ENCODE measurements at regions not wholly inside any gene's neighbourhood (a gene's known extent, or its start where the extent isn't known, plus 50 kb on each side); places are given as distances from the start of the nearest gene placed in this dataset.
A peak's percentile ranks its signal among the peaks of the same experiment; 100 is the strongest.
"Not testable (repeated sequence)": the region's sequence is repeated elsewhere in the genome, so short reads cannot be mapped to it uniquely, and the experiment has no call there.

- Histone ChIP-seq H3K36me3 (ENCODE audit: control insufficient read depth, insufficient read depth, low read length, severe bottlenecking) (no peaks in the 10 kb centered on the region), H3K9ac (ENCODE audit: low read length) (no peak overlapping the region), H3K4me1 (ENCODE audit: control insufficient read depth, insufficient read depth, low read length) (no peaks in the 10 kb centered on the region), H3K9me3 (ENCODE audit: control insufficient read depth, low read length) (no peaks in the 10 kb centered on the region), H3K27me3 (replicated peaks; ENCODE audit: control insufficient read depth, insufficient read depth, low read length) (no peaks in the 10 kb centered on the region), H3K4me3 (ENCODE audit: low read length) (no peak overlapping the region)
- no peak for DNase-seq (ENCODE audit: low read depth)
Measured at GRCh38 chr2:107694667-107695066, 132.0 kb upstream of the RGPD4 start.

GRCh38 chr2:107697385-107697784 is 129.3 kb upstream of the RGPD4 start:
- Histone ChIP-seq H3K4me1 (ENCODE audit: control insufficient read depth, insufficient read depth, low read length) (no peaks in the 10 kb centered on the region), H3K4me3 (ENCODE audit: low read length) (no peak overlapping the region), H3K27me3 (replicated peaks; ENCODE audit: control insufficient read depth, insufficient read depth, low read length) (no peaks in the 10 kb centered on the region), H3K9me3 (ENCODE audit: control insufficient read depth, low read length) (no peaks in the 10 kb centered on the region), H3K9ac (ENCODE audit: low read length) (no peak overlapping the region), H3K36me3 (ENCODE audit: control insufficient read depth, insufficient read depth, low read length, severe bottlenecking) (no peaks in the 10 kb centered on the region)
- DNase-seq (ENCODE audit: low read depth): peak; percentile 53

DNA sequence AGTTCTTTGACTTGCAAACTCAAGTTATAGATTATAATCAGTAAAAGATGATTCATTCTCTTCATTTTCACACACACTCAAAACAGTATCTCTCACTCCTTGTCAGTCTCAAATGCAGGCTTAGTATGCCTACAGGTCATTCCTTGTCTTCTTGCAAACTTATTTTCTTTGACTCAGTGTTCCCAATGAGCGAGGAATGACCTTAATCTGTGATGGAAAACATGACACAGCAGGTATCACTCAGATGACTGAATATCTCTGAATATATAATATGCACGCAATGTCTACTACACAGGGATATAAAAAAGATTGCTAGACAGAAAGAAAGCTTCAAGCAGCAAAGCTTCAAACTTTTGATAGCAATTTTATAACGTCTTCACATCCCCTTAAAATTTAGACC is 127.8 kb upstream of the RGPD4 start:
- H3K9ac ChIP-seq (ENCODE audit: low read length): no peak overlapping the region
- H3K9me3 ChIP-seq (ENCODE audit: control insufficient read depth, low read length): no peaks in the 10 kb centered on the region
- H3K4me3 ChIP-seq (ENCODE audit: low read length): no peak overlapping the region
- no peaks in the 10 kb centered on the region for H3K4me1 ChIP-seq (ENCODE audit: control insufficient read depth, insufficient read depth, low read length)
- DNase-seq (ENCODE audit: low read depth): no peak
- H3K27me3 ChIP-seq (replicated peaks; ENCODE audit: control insufficient read depth, insufficient read depth, low read length): no peaks in the 10 kb centered on the region
- H3K36me3 ChIP-seq (ENCODE audit: control insufficient read depth, insufficient read depth, low read length, severe bottlenecking): no peaks in the 10 kb centered on the region

DNA sequence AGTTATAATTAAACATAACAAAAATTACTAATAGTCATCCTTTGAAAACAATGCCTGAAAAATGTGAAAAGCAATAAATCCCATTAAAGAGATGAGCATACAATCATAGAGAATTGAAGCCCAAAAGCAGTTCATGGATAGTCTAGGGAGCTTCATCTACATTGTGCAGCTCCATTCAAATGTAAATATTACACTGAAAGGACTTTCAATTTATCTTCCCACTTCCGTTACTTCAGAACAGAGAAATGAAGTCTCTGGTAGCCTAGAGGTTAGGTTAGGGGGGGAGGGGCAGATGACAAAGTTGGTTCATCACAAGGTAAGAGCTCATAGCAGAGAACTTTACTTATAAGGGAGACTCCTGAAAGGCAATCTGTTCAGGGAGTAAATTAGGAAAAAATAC is 126.6 kb upstream of the RGPD4 start:
- Histone ChIP-seq H3K4me3 (ENCODE audit: low read length) (no peak overlapping the region), H3K36me3 (ENCODE audit: control insufficient read depth, insufficient read depth, low read length, severe bottlenecking) (no peaks in the 10 kb centered on the region), H3K9me3 (ENCODE audit: control insufficient read depth, low read length) (no peaks in the 10 kb centered on the region), H3K27me3 (replicated peaks; ENCODE audit: control insufficient read depth, insufficient read depth, low read length) (no peaks in the 10 kb centered on the region), H3K4me1 (ENCODE audit: control insufficient read depth, insufficient read depth, low read length) (no peaks in the 10 kb centered on the region), H3K9ac (ENCODE audit: low read length) (no peak overlapping the region)
- DNase-seq (ENCODE audit: low read depth): no peak

DNA sequence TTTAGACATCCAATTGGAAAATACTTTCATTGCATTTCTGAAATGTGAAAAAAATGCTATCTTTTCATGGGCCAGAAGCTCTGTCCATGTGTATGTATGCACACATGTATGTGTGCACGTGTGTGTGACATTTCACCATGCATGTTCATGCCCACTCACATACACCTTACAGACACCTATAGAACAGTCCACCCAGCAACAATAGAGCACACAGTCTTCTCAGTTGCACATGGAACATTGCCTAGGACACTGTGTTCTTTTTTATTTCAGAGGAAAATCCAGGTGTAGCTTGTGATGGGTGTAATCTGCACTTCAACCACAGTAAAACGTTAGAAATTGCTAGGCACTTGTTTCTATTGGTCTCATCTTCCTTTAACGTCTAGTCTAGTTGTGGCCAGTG is 114.8 kb upstream of the RGPD4 start:
- no peaks in the 10 kb centered on the region for H3K27me3 ChIP-seq (replicated peaks; ENCODE audit: control insufficient read depth, insufficient read depth, low read length)
- no peaks in the 10 kb centered on the region for H3K9me3 ChIP-seq (ENCODE audit: control insufficient read depth, low read length)
- no peak overlapping the region for H3K4me3 ChIP-seq (ENCODE audit: low read length)
- no peaks in the 10 kb centered on the region for H3K4me1 ChIP-seq (ENCODE audit: control insufficient read depth, insufficient read depth, low read length)
- DNase-seq (ENCODE audit: low read depth): no peak
- no peaks in the 10 kb centered on the region for H3K36me3 ChIP-seq (ENCODE audit: control insufficient read depth, insufficient read depth, low read length, severe bottlenecking)
- no peak overlapping the region for H3K9ac ChIP-seq (ENCODE audit: low read length)

DNA sequence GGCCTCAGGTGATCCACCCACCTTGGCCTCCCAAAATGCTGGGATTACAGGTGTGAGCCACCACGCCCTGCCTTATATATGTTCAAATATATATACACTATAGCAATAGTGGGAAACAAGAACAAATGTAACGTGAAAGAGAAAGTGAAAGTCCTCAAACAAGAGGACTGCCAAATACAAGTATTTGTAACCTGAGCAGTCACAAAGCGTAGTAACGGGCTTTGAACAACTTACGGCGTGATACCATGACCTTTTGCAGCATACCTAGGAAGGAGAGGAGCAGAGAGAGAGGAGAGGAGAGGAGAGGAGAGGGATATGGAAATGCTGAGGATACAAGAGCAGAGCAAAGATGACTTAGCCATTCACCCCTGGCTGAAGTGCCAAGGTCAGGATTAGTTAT is 113.8 kb upstream of the RGPD4 start:
- H3K4me1 ChIP-seq (ENCODE audit: control insufficient read depth, insufficient read depth, low read length): no peaks in the 10 kb centered on the region
- peak overlapping the region; percentile 51 for H3K4me3 ChIP-seq (ENCODE audit: low read length)
- no peaks in the 10 kb centered on the region for H3K9me3 ChIP-seq (ENCODE audit: control insufficient read depth, low read length)
- no peaks in the 10 kb centered on the region for H3K36me3 ChIP-seq (ENCODE audit: control insufficient read depth, insufficient read depth, low read length, severe bottlenecking)
- no peaks in the 10 kb centered on the region for H3K27me3 ChIP-seq (replicated peaks; ENCODE audit: control insufficient read depth, insufficient read depth, low read length)
- no peak overlapping the region for H3K9ac ChIP-seq (ENCODE audit: low read length)
- no peak for DNase-seq (ENCODE audit: low read depth)

DNA sequence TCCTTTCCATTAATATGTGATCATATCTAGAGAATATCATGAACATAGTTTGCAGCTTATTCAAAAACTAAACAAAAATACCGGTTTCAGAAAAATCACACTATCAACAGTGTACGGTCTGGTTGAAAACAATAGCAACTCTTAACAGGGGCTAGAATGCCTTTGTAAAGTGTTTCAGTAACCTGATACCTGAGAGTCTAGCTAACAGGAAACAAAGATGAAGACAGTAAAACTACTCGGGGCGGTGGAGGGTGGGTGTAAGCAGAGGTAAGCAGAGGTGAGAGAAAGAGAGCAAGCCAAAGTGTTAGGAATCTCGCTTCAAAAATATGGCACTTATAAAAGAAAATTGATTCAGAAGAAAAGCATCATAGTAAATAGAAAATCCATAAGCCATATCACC is 109.0 kb upstream of the RGPD4 start:
- no peaks in the 10 kb centered on the region for H3K36me3 ChIP-seq (ENCODE audit: control insufficient read depth, insufficient read depth, low read length, severe bottlenecking)
- H3K4me3 ChIP-seq (ENCODE audit: low read length): no peak overlapping the region
- no peaks in the 10 kb centered on the region for H3K27me3 ChIP-seq (replicated peaks; ENCODE audit: control insufficient read depth, insufficient read depth, low read length)
- no peak for DNase-seq (ENCODE audit: low read depth)
- H3K4me1 ChIP-seq (ENCODE audit: control insufficient read depth, insufficient read depth, low read length): no peaks in the 10 kb centered on the region
- H3K9ac ChIP-seq (ENCODE audit: low read length): no peak overlapping the region
- no peaks in the 10 kb centered on the region for H3K9me3 ChIP-seq (ENCODE audit: control insufficient read depth, low read length)

DNA sequence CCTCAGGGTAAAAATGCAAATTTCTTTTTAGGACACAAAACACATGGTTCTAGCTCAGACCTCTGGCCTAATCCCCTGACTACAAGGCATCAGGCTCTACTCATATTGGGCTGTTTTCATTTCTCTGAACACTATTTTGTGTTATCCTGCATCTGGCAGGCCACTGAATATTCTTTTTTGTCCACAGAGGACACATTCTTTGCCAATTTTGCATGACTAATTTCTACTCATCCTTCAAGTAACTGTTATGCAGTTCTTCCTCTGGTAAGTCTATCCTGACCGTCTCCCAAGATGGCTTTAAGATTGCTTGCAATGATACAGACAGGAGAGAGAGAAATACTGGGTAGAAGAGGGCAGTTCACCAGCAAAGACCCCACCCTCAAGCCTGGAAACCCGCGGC is 107.6 kb upstream of the RGPD4 start:
- Histone ChIP-seq H3K27me3 (replicated peaks; ENCODE audit: control insufficient read depth, insufficient read depth, low read length) (no peaks in the 10 kb centered on the region), H3K9me3 (ENCODE audit: control insufficient read depth, low read length) (no peaks in the 10 kb centered on the region), H3K36me3 (ENCODE audit: control insufficient read depth, insufficient read depth, low read length, severe bottlenecking) (no peaks in the 10 kb centered on the region), H3K4me3 (ENCODE audit: low read length) (no peak overlapping the region), H3K9ac (ENCODE audit: low read length) (no peak overlapping the region), H3K4me1 (ENCODE audit: control insufficient read depth, insufficient read depth, low read length) (no peaks in the 10 kb centered on the region)
- DNase-seq (ENCODE audit: low read depth): no peak

DNA sequence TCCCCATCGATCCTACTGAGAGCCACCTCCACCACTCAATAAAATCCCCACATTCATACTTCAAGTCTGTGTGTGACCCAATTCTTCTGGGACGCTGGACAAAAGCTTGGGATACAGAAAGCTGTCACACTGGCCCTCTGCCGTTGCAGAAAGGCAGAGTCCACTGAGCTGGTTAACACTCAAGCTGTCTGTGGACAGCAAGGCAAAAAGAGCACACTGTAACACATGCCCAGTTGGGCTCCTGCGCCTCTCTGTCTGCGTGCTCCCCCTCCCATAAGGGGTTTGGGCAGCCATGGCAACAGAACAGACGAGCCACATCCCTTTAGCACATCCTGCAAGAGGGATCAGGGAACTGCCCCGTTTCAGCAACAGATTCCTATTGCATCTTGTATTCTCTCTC is 106.9 kb upstream of the RGPD4 start:
- Histone ChIP-seq H3K9ac (ENCODE audit: low read length) (no peak overlapping the region), H3K36me3 (ENCODE audit: control insufficient read depth, insufficient read depth, low read length, severe bottlenecking) (no peaks in the 10 kb centered on the region), H3K27me3 (replicated peaks; ENCODE audit: control insufficient read depth, insufficient read depth, low read length) (no peaks in the 10 kb centered on the region), H3K9me3 (ENCODE audit: control insufficient read depth, low read length) (no peaks in the 10 kb centered on the region), H3K4me1 (ENCODE audit: control insufficient read depth, insufficient read depth, low read length) (no peaks in the 10 kb centered on the region), H3K4me3 (ENCODE audit: low read length) (no peak overlapping the region)
- no peak for DNase-seq (ENCODE audit: low read depth)

DNA sequence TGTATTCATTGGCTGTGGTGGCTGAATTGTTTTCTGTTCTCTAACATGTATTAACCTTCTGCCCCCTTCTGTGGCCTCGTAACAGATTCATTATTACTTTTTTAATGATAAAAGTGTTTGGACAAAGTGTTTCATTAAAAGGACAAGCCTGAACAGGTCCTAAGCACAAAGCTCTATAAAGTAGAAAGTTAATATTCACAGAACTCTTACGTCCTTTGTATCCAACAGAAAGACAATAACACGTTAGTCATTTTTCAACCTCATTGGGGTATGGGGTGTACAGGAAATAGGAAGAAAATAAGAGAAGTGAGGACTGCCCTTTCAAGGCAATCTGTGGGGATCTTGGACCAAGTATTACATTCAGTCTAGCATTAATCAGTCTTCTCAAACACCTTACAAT is 105.5 kb upstream of the RGPD4 start:
- no peak overlapping the region for H3K4me3 ChIP-seq (ENCODE audit: low read length)
- no peak for DNase-seq (ENCODE audit: low read depth)
- no peaks in the 10 kb centered on the region for H3K9me3 ChIP-seq (ENCODE audit: control insufficient read depth, low read length)
- no peaks in the 10 kb centered on the region for H3K36me3 ChIP-seq (ENCODE audit: control insufficient read depth, insufficient read depth, low read length, severe bottlenecking)
- H3K27me3 ChIP-seq (replicated peaks; ENCODE audit: control insufficient read depth, insufficient read depth, low read length): no peaks in the 10 kb centered on the region
- H3K9ac ChIP-seq (ENCODE audit: low read length): no peak overlapping the region
- no peaks in the 10 kb centered on the region for H3K4me1 ChIP-seq (ENCODE audit: control insufficient read depth, insufficient read depth, low read length)

DNA sequence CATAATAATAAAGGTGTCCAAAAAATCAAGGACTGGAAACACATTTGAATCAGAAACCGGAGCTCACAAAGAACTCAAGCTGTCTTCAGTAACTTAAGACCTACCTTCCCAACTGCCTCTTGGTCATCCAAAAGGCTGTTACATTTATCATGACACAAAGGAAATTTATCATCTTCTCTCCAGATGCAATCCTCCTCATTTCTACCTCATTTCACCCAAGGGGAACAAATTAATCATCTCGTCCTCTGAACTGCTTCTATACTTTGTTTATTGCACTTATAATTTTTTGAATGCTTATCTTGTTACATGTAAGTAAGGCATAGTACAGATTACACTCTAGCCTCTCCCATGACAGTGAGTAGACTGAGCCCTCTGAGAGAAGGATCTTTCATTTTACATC is 105.1 kb upstream of the RGPD4 start:
- Histone ChIP-seq H3K9ac (ENCODE audit: low read length) (no peak overlapping the region), H3K4me1 (ENCODE audit: control insufficient read depth, insufficient read depth, low read length) (no peaks in the 10 kb centered on the region), H3K27me3 (replicated peaks; ENCODE audit: control insufficient read depth, insufficient read depth, low read length) (no peaks in the 10 kb centered on the region), H3K4me3 (ENCODE audit: low read length) (no peak overlapping the region), H3K36me3 (ENCODE audit: control insufficient read depth, insufficient read depth, low read length, severe bottlenecking) (no peaks in the 10 kb centered on the region), H3K9me3 (ENCODE audit: control insufficient read depth, low read length) (no peaks in the 10 kb centered on the region)
- peak; percentile 19 for DNase-seq (ENCODE audit: low read depth)

DNA sequence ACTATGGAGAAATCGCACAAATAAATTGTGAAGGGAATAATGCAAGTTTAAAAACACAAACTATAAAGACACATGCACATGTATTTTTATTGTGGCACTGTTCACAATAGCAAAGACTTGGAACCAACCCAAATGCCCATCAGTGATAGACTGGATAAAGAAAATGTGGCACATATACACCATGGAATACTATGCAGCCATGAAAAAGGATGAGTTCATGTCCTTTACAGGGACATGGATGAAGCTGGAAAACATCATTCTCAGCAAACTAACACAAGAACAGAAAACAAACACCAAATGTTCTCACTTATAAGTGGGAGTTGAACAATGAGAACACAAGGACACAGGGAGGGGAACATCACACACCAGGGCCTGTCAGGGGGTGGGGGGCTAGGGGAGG is 100.9 kb upstream of the RGPD4 start:
- H3K9ac ChIP-seq (ENCODE audit: low read length); H3K36me3 ChIP-seq (ENCODE audit: control insufficient read depth, insufficient read depth, low read length, severe bottlenecking); H3K27me3 ChIP-seq (replicated peaks; ENCODE audit: control insufficient read depth, insufficient read depth, low read length); H3K9me3 ChIP-seq (ENCODE audit: control insufficient read depth, low read length); DNase-seq (ENCODE audit: low read depth); H3K4me1 ChIP-seq (ENCODE audit: control insufficient read depth, insufficient read depth, low read length); H3K4me3 ChIP-seq (ENCODE audit: low read length): not testable (repeated sequence)
